A549 (cell line): ENCODE measurements at regions not wholly inside any gene's neighbourhood (a gene's known extent, or its start where the extent isn't known, plus 50 kb on each side); places are given as distances from the start of the nearest gene placed in this dataset.

ENCODE experiments used
- CBX2 ChIP-seq: fragments of 200-600 bp; sonication (generic); IDR thresholded peaks from 2 replicates; pipeline ENCODE4 v1.6.1; 2016; ENCODE audit warnings: low read depth, mild to moderate bottlenecking, borderline replicate concordance
- CHD2 ChIP-seq: fragments of 150-350 bp; IDR thresholded peaks from 2 replicates; pipeline ENCODE4 v1.6.1; 2014; ENCODE audit warnings: low read length; ENCODE audit not compliant: partially characterized antibody
- EP300 ChIP-seq, 2 experiments: fragments of >200 bp; sonication (Bioruptor Twin); formaldehyde crosslinking; IDR thresholded peaks; 2 replicates in 1 of 2; 3 replicates in 1 of 2; pipeline ENCODE4 v1.6.1; 2016 to 2017
- ESRRA ChIP-seq: fragments of 150-350 bp; IDR thresholded peaks from 2 replicates; pipeline ENCODE4 v1.6.1; 2014; ENCODE audit warnings: mild to moderate bottlenecking, low read length, borderline replicate concordance
- GATA3 ChIP-seq: IDR thresholded peaks from 2 replicates; pipeline ENCODE4 v1.6.1; 2012; ENCODE audit warnings: borderline replicate concordance
- MYC ChIP-seq: IDR thresholded peaks from 2 replicates; pipeline ENCODE4 v1.6.1; 2012; ENCODE audit warnings: mild to moderate bottlenecking, inconsistent platforms, low read length, improper control_type of control experiment, borderline replicate concordance
- NR3C1 ChIP-seq: fragments of >200 bp; sonication (Bioruptor Twin); formaldehyde crosslinking; IDR thresholded peaks from 3 replicates; pipeline ENCODE4 v1.6.1; 2017
- POLR2A ChIP-seq: IDR thresholded peaks from 2 replicates; pipeline ENCODE4 v1.6.1; 2012; ENCODE audit warnings: mild to moderate bottlenecking, low read length
- SMC3 ChIP-seq: fragments of >200 bp; sonication (Bioruptor Twin); formaldehyde crosslinking; IDR thresholded peaks from 3 replicates; pipeline ENCODE4 v1.6.1; 2018; ENCODE audit warnings: inconsistent platforms
- ZC3H11A ChIP-seq: fragments of 450-650 bp; IDR thresholded peaks from 2 replicates; pipeline ENCODE4 v1.6.1; 2014; ENCODE audit warnings: antibody characterized with exemption, mild to moderate bottlenecking
- TF ChIP-seq, protein P1 (sequence below): fragments of >200 bp; sonication (Bioruptor Twin); formaldehyde crosslinking; IDR thresholded peaks from 3 replicates; pipeline ENCODE4 v1.5.1; 2016
- TF ChIP-seq, protein P2 (sequence below): fragments of 250-450 bp; sonication (Bioruptor Pico); IDR thresholded peaks from 2 replicates; pipeline ENCODE4 v1.5.0; 2021; ENCODE audit warnings: mild to moderate bottlenecking, moderate library complexity, borderline replicate concordance
- TF ChIP-seq, protein P3 (sequence below): IDR thresholded peaks from 2 replicates; pipeline ENCODE4 v1.6.1; 2012
- TF ChIP-seq, protein P4 (sequence below): fragments of 450-650 bp; IDR thresholded peaks from 2 replicates; pipeline ENCODE4 v1.6.1; 2014; ENCODE audit warnings: antibody characterized with exemption

DNA sequence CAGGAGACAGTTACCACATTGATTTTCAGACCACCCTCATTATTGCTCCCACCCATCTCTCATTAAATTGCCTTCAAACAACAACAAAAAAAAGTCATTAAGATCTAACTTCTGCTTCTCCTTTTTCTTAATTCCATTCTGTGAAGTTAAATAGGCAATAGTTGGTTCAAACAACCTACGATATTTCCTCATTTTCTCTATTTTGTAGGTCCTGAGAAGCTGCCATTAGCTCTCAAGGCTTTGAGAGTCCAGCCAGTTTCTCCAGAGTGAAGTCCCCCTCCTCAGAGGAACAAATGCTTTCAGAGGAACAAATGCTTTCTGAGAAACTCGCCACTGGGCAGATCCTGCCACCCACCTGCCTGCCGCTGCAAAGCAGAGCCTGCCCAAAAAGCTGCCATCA, 125.6 kb downstream of the ETS2 start:
- TF ChIP-seq, protein P1, sequence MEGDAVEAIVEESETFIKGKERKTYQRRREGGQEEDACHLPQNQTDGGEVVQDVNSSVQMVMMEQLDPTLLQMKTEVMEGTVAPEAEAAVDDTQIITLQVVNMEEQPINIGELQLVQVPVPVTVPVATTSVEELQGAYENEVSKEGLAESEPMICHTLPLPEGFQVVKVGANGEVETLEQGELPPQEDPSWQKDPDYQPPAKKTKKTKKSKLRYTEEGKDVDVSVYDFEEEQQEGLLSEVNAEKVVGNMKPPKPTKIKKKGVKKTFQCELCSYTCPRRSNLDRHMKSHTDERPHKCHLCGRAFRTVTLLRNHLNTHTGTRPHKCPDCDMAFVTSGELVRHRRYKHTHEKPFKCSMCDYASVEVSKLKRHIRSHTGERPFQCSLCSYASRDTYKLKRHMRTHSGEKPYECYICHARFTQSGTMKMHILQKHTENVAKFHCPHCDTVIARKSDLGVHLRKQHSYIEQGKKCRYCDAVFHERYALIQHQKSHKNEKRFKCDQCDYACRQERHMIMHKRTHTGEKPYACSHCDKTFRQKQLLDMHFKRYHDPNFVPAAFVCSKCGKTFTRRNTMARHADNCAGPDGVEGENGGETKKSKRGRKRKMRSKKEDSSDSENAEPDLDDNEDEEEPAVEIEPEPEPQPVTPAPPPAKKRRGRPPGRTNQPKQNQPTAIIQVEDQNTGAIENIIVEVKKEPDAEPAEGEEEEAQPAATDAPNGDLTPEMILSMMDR, result no peak
- TF ChIP-seq ZC3H11A (no peak), EP300 (IDR thresholded peaks at IDR 0.05) (no peak), CHD2 (no peak), GATA3 (no peak), NR3C1 (no peak), ESRRA (no peak), SMC3 (no peak), MYC (no peak), POLR2A (no peak), CBX2 (no peak)
- TF ChIP-seq, protein P2, sequence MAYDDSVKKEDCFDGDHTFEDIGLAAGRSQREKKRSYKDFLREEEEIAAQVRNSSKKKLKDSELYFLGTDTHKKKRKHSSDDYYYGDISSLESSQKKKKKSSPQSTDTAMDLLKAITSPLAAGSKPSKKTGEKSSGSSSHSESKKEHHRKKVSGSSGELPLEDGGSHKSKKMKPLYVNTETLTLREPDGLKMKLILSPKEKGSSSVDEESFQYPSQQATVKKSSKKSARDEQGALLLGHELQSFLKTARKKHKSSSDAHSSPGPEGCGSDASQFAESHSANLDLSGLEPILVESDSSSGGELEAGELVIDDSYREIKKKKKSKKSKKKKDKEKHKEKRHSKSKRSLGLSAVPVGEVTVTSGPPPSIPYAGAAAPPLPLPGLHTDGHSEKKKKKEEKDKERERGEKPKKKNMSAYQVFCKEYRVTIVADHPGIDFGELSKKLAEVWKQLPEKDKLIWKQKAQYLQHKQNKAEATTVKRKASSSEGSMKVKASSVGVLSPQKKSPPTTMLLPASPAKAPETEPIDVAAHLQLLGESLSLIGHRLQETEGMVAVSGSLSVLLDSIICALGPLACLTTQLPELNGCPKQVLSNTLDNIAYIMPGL (CRISPR knock-in tag), result no peak
- TF ChIP-seq, protein P3, sequence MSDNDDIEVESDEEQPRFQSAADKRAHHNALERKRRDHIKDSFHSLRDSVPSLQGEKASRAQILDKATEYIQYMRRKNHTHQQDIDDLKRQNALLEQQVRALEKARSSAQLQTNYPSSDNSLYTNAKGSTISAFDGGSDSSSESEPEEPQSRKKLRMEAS, result no peak
- TF ChIP-seq, protein P4, sequence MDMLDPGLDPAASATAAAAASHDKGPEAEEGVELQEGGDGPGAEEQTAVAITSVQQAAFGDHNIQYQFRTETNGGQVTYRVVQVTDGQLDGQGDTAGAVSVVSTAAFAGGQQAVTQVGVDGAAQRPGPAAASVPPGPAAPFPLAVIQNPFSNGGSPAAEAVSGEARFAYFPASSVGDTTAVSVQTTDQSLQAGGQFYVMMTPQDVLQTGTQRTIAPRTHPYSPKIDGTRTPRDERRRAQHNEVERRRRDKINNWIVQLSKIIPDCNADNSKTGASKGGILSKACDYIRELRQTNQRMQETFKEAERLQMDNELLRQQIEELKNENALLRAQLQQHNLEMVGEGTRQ, result no peak
